ENCODE measurements at regions not wholly inside any gene's neighbourhood (a gene's known extent, or its start where the extent isn't known, plus 50 kb on each side); places are given as distances from the start of the nearest gene placed in this dataset.

DNA sequence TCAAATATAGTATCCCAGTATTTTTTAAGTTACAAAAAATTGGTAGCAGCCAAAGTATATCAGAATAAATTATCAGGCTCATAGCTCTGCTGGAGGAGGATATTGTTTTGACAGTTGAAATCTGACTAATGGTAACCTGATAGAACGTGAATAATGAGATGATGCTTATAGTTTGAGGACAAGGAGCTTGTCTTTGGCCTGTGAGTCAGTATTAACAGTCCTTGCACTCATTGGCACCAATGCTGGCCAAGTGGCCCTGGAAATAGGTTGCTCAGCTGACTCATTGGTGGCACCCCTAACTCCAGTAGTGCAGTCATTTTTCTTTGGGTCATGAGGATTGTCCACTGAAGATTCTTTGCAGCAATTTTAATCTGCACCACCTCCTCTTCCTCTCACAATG is 203.3 kb upstream of the JADE1 start:
- H3K4me1 ChIP-seq (ENCODE audit: control insufficient read depth, insufficient read depth, low read length): peaks cover 10% of the 10 kb centered on the region
- H3K9ac ChIP-seq (ENCODE audit: low read length): no peak overlapping the region
- H3K9me3 ChIP-seq (ENCODE audit: control insufficient read depth, low read length): no peaks in the 10 kb centered on the region
- no peaks in the 10 kb centered on the region for H3K27me3 ChIP-seq (ENCODE audit: control insufficient read depth, insufficient read depth, low read length)
- H3K4me3 ChIP-seq (ENCODE audit: low read length): no peak overlapping the region
- H3K36me3 ChIP-seq (ENCODE audit: control insufficient read depth, insufficient read depth, low read length): no peaks in the 10 kb centered on the region

DNA sequence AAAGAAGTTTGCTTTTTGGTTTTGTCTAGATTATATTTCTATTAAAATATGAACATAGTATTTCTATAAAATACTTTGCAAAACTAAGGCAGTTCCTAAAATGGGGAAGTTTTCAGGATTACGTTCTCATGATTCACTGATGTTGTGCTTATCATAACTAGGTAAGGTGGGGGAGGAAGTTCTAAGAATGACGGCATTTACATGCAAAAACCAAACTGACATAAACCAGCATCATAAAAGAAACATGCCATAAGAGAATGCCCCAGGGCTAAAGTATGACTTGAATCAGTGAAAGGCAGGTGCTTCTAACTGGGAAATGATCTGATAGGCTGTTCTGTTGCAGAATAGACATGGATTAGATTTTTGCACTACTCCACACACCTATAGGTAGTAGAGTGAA is 204.7 kb upstream of the JADE1 start:
- H3K36me3 ChIP-seq (ENCODE audit: control insufficient read depth, insufficient read depth, low read length): no peaks in the 10 kb centered on the region
- H3K9me3 ChIP-seq (ENCODE audit: control insufficient read depth, low read length): no peaks in the 10 kb centered on the region
- H3K27me3 ChIP-seq (ENCODE audit: control insufficient read depth, insufficient read depth, low read length): no peaks in the 10 kb centered on the region

DNA sequence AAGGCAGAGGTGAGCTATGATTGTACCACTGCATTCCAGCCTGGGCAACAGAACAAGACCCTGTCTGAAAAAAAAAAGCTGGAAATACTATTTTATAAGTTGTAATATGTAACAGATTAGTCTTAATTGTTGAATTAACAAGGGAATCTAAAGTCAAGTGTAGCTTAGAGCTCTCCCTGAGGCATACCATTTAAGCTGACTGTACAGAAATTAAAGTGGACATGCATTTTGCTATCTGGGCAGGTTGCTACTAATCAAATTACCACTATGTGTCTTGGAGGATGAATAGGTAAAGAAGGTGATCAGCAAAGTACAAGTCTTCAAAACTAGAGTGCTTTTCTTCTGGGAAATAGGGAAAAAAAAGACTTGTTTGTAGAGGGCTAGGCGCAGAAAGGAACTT is 205.3 kb upstream of the JADE1 start:
- H3K9ac ChIP-seq (ENCODE audit: low read length): no peak overlapping the region
- peaks cover 29% of the 10 kb centered on the region for H3K4me1 ChIP-seq (ENCODE audit: control insufficient read depth, insufficient read depth, low read length)
- H3K9me3 ChIP-seq (ENCODE audit: control insufficient read depth, low read length): no peaks in the 10 kb centered on the region
- no peaks in the 10 kb centered on the region for H3K36me3 ChIP-seq (ENCODE audit: control insufficient read depth, insufficient read depth, low read length)
- no peaks in the 10 kb centered on the region for H3K27me3 ChIP-seq (ENCODE audit: control insufficient read depth, insufficient read depth, low read length)
- H3K4me3 ChIP-seq (ENCODE audit: low read length): no peak overlapping the region

More for the DNA sequence above, 204.7 kb upstream of the JADE1 start:
- Histone ChIP-seq H3K9ac (ENCODE audit: low read length) (no peak overlapping the region), H3K4me3 (ENCODE audit: low read length) (no peak overlapping the region), H3K4me1 (ENCODE audit: control insufficient read depth, insufficient read depth, low read length) (peaks cover 23% of the 10 kb centered on the region)

DNA sequence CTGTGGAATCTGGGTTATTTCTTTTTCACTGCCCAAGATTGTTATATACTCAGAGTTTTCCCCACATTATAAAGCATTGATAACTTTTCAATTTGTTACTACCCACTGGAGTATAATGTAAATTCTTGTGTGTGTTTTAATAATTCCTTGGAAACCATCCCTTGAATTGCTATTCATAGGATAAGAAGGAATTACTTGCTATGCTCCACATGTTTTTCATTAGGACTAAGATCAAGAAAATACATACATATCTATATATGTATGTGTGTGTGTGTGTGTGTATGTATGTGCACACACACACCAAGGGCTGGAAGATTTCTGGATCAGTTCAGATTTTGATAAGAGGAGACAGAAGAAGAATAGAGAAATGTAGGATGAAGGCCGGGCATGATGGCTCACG is 206.4 kb upstream of the JADE1 start:
- Histone ChIP-seq H3K9ac (ENCODE audit: low read length) (no peak overlapping the region), H3K9me3 (ENCODE audit: control insufficient read depth, low read length) (no peaks in the 10 kb centered on the region), H3K4me1 (ENCODE audit: control insufficient read depth, insufficient read depth, low read length) (peaks cover 31% of the 10 kb centered on the region), H3K27me3 (ENCODE audit: control insufficient read depth, insufficient read depth, low read length) (no peaks in the 10 kb centered on the region), H3K4me3 (ENCODE audit: low read length) (no peak overlapping the region), H3K36me3 (ENCODE audit: control insufficient read depth, insufficient read depth, low read length) (no peaks in the 10 kb centered on the region)

DNA sequence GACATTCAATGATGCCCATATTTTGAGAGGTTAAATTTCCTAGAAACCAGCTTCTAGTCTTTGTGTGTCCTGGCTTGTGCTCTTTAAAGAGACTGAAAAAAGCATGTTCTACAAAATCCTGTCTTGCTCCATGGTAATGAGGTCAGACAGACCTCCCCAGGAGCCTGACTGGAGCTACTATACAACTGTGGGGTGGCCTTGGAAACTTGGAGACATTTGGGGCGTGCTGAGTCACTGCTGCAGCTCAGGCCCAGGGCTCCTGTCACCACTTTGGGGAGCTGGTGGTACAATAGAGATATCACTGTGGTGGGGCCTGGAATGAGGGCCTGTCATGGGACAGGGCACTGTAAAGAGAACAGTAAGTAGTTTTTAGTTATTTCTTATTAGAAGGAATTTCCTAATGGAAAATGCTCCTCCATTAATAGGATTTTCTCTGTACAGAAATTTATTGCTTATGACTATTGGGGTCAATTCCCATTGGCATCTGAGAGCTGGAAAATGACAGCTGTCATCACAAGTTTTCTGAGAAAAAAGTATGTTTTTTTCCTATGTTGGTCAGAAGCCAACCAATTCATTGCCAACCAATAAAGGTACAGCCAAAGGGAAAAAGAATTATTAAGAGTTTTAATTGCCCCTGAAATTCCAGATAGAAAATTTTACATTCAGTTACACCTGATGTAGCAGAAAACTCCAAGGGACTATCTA is 207.4 kb upstream of the JADE1 start:
- H3K4me1 ChIP-seq (ENCODE audit: control insufficient read depth, insufficient read depth, low read length): peaks cover 31% of the 10 kb centered on the region
- H3K4me3 ChIP-seq (ENCODE audit: low read length): no peak overlapping the region
- H3K9ac ChIP-seq (ENCODE audit: low read length): no peak overlapping the region
- no peaks in the 10 kb centered on the region for H3K27me3 ChIP-seq (ENCODE audit: control insufficient read depth, insufficient read depth, low read length)
- no peaks in the 10 kb centered on the region for H3K36me3 ChIP-seq (ENCODE audit: control insufficient read depth, insufficient read depth, low read length)
- no peaks in the 10 kb centered on the region for H3K9me3 ChIP-seq (ENCODE audit: control insufficient read depth, low read length)

DNA sequence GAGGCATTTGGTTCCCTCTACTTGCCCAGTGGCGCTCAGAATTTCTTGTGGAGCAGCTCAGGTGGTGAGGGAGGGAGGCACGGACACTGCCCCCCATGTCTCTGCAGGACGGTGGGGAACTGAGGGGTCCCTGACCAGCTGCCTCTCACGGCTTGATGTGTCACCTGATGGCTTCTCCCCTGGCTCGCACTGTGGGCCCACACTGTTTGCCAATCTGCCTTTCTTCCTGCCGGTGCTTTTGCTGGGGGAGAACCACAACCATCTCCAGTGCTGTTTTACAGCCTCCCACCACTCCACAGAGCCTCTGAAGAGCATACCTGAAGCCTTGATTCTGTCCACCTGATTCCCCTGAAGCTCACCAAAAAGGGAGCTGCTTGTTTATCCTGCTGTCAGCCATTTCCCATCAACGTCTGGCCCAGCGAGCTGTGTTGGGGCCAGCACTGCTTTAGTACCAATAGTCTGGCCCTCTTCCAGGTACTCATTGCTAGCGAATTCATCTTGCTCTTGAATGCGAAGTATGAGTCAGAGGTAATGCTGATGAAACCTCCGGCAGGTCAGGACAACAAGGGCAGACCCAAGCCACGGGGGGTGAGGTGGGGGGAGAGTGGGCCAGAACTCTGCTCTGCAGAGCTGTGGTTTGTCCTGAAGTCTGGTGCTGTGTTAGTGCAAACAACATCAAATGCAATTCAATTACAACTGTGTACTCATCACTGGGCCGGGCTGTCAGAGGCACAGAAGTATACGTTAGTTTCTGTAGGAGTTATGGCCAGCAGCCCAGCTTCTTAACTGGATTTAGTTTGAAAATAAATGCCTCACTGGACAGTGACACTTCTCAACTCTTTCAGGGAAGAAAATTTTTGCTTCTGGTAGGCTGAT is 208.3 kb upstream of the JADE1 start:
- peaks cover 34% of the 10 kb centered on the region for H3K4me1 ChIP-seq (ENCODE audit: control insufficient read depth, insufficient read depth, low read length)
- no peaks in the 10 kb centered on the region for H3K36me3 ChIP-seq (ENCODE audit: control insufficient read depth, insufficient read depth, low read length)
- no peaks in the 10 kb centered on the region for H3K27me3 ChIP-seq (ENCODE audit: control insufficient read depth, insufficient read depth, low read length)
- no peaks in the 10 kb centered on the region for H3K9me3 ChIP-seq (ENCODE audit: control insufficient read depth, low read length)
- no peak overlapping the region for H3K4me3 ChIP-seq (ENCODE audit: low read length)
- peak overlapping the region; percentile 17 for H3K9ac ChIP-seq (ENCODE audit: low read length)

DNA sequence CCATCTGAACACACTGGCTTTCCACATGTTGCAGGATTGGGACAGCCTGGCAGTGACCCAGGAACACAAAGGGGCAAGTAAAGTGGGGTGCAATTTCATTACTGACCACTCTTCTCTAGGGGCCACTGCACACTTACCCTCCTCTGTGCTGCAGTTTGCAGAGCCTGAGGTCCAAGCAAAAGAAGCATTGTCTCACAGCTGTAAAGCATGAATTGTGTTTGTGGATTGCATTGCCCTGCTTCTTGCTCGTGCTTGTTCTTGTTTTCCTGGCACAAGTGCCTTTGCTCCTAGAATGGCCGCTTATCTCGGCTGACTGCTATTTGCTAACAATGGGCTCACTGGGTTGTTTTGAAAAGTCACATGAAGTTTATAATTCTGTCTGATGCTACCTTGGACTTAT is 209.1 kb upstream of the JADE1 start:
- H3K9ac ChIP-seq (ENCODE audit: low read length): no peak overlapping the region

DNA sequence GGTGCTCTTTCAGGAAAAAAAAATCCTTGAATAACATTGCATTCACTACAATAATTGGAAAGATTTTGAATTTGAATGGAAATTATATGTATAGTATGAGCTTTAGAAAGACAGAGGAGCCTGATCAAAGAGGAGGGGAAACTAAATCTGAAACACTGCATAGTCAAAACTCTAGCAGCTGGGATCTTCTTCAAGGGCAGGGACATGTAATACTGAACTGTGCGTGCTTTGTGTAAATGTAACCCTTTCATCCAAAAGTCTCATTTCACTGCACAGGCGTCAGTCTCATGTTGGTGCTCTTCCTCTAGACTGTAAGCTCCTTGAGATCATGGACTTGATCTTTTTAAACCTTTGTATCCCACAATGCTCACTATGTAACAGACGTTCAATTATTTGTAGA is 212.0 kb upstream of the JADE1 start:
- Histone ChIP-seq H3K4me1 (ENCODE audit: control insufficient read depth, insufficient read depth, low read length) (peaks cover 40% of the 10 kb centered on the region), H3K4me3 (ENCODE audit: low read length) (no peak overlapping the region)

More for the DNA sequence above, 209.1 kb upstream of the JADE1 start:
- Histone ChIP-seq H3K36me3 (ENCODE audit: control insufficient read depth, insufficient read depth, low read length) (no peaks in the 10 kb centered on the region), H3K9me3 (ENCODE audit: control insufficient read depth, low read length) (no peaks in the 10 kb centered on the region), H3K4me3 (ENCODE audit: low read length) (no peak overlapping the region), H3K27me3 (ENCODE audit: control insufficient read depth, insufficient read depth, low read length) (no peaks in the 10 kb centered on the region), H3K4me1 (ENCODE audit: control insufficient read depth, insufficient read depth, low read length) (peaks cover 40% of the 10 kb centered on the region)

DNA sequence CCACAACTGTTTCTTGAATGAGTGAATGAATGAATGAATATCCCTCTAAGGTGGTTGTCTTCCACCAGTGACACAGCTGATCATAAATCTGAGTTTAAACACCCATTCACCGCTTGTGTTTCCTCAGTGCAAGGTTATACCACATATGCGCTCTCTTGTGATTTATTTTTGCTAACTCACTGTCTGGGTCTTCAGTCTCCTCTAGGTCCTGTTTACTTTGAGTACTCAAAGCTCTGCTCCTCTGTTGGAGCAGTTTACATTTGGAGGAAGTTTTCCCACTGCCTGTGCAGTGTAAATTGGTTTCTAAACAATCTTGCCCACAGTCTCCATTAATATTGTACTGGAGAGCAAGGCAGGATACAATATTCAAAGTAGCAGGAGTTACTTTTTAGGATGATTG is 212.6 kb upstream of the JADE1 start:
- peaks cover 37% of the 10 kb centered on the region for H3K4me1 ChIP-seq (ENCODE audit: control insufficient read depth, insufficient read depth, low read length)

More for the DNA sequence above, 212.0 kb upstream of the JADE1 start:
- Histone ChIP-seq H3K36me3 (ENCODE audit: control insufficient read depth, insufficient read depth, low read length) (no peaks in the 10 kb centered on the region), H3K9ac (ENCODE audit: low read length) (no peak overlapping the region), H3K9me3 (ENCODE audit: control insufficient read depth, low read length) (no peaks in the 10 kb centered on the region), H3K27me3 (ENCODE audit: control insufficient read depth, insufficient read depth, low read length) (no peaks in the 10 kb centered on the region)

DNA sequence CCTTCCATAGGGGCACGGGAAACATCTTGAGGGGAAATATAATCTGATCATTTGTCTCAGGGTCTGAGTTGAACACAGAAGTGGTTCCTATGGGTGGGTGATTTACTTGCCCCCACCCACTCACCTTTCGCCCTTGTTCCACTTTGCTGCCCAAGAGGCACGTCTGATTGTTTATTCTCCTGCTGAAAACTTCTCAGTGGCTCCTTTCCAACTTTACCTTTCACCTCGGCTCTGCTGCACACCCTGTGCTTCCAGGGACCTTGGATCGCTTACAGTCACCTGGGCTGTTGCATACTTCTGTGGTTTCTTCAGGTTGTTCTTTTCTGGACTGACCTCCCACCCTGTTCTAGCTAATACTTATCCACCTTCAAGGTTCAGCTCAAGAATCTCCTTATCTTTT is 213.4 kb upstream of the JADE1 start:
- H3K4me3 ChIP-seq (ENCODE audit: low read length): no peak overlapping the region
- no peaks in the 10 kb centered on the region for H3K9me3 ChIP-seq (ENCODE audit: control insufficient read depth, low read length)
- no peaks in the 10 kb centered on the region for H3K36me3 ChIP-seq (ENCODE audit: control insufficient read depth, insufficient read depth, low read length)
- H3K9ac ChIP-seq (ENCODE audit: low read length): no peak overlapping the region
- peaks cover 30% of the 10 kb centered on the region for H3K4me1 ChIP-seq (ENCODE audit: control insufficient read depth, insufficient read depth, low read length)
- no peaks in the 10 kb centered on the region for H3K27me3 ChIP-seq (ENCODE audit: control insufficient read depth, insufficient read depth, low read length)

More for the DNA sequence above, 212.6 kb upstream of the JADE1 start:
- Histone ChIP-seq H3K27me3 (ENCODE audit: control insufficient read depth, insufficient read depth, low read length) (no peaks in the 10 kb centered on the region), H3K4me3 (ENCODE audit: low read length) (no peak overlapping the region), H3K36me3 (ENCODE audit: control insufficient read depth, insufficient read depth, low read length) (no peaks in the 10 kb centered on the region), H3K9me3 (ENCODE audit: control insufficient read depth, low read length) (no peaks in the 10 kb centered on the region), H3K9ac (ENCODE audit: low read length) (no peak overlapping the region)

DNA sequence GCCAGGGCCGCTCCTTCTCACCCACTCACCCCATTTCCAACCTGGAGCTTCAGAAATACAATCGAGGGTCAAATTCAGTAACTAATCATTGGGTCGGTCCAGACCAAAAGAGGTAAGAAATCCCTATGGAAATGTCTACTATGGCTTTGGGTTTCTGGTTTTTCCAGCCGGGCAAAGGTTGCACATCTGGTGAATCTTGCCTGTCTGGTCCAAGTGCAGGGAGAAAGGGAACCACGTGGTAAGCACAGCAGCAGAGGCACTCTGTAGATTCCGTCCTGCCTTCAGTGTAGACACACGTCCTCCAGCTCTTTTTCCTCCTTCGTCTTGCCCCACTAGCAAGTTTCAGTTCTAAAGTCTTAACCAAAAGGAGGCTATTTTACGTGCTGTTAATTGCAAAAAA is 218.0 kb upstream of the JADE1 start:
- H3K9me3 ChIP-seq (ENCODE audit: control insufficient read depth, low read length): no peaks in the 10 kb centered on the region
- no peak overlapping the region for H3K9ac ChIP-seq (ENCODE audit: low read length)
- no peak overlapping the region for H3K4me3 ChIP-seq (ENCODE audit: low read length)
- no peaks in the 10 kb centered on the region for H3K27me3 ChIP-seq (ENCODE audit: control insufficient read depth, insufficient read depth, low read length)
- H3K36me3 ChIP-seq (ENCODE audit: control insufficient read depth, insufficient read depth, low read length): no peaks in the 10 kb centered on the region
- H3K4me1 ChIP-seq (ENCODE audit: control insufficient read depth, insufficient read depth, low read length): peaks cover 27% of the 10 kb centered on the region

DNA sequence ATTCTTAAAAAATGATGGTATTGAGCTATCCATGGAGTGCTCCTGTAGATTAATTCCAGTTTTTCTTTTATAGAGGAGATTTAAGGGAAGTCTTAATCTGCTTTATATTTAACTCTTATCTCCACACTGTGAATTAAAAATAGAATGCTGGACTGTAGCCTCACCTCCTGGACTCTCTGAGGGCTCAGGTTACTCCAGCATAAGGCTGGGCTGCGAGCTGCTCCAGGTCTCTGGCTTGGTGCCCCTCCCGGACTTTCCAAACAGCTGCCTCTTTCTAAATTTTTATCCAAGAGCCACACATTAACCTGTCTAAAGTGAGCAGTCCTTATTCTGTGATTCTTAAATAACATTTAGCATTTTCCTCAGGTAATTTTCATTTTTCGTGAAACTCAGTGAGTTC is 218.7 kb upstream of the JADE1 start:
- no peak overlapping the region for H3K4me3 ChIP-seq (ENCODE audit: low read length)
- no peaks in the 10 kb centered on the region for H3K9me3 ChIP-seq (ENCODE audit: control insufficient read depth, low read length)
- H3K27me3 ChIP-seq (ENCODE audit: control insufficient read depth, insufficient read depth, low read length): no peaks in the 10 kb centered on the region
- H3K9ac ChIP-seq (ENCODE audit: low read length): no peak overlapping the region
- H3K36me3 ChIP-seq (ENCODE audit: control insufficient read depth, insufficient read depth, low read length): no peaks in the 10 kb centered on the region
- peaks cover 20% of the 10 kb centered on the region for H3K4me1 ChIP-seq (ENCODE audit: control insufficient read depth, insufficient read depth, low read length)
